Right forelimb (tissue), 1 donor: ENCODE measurements at regions not wholly inside any gene's neighbourhood (a gene's known extent, or its start where the extent isn't known, plus 50 kb on each side); places are given as distances from the start of the nearest gene placed in this dataset.
"Not testable (repeated sequence)": the region's sequence is repeated elsewhere in the genome, so short reads cannot be mapped to it uniquely, and the experiment has no call there.

Source experiments
- DNase-seq: peaks from one replicate; pipeline ENCODE4 v3.0.0-alpha.2; 2018

- peak; percentile 66 for DNase-seq
Measured at GRCh38 chr11:33970984-33971466, 79.1 kb upstream of the LMO2 start.

- DNase-seq = no peak
Measured at GRCh38 chr11:33967451-33967850, 75.6 kb upstream of the LMO2 start.

- DNase-seq = no peak
Measured at GRCh38 chr11:33965032-33965431, 73.2 kb upstream of the LMO2 start.

GRCh38 chr11:33959855-33960400, 68.1 kb upstream of the LMO2 start:
- no peak for DNase-seq

- DNase-seq = no peak
Measured at GRCh38 chr11:33957304-33957917, 65.5 kb upstream of the LMO2 start.

GRCh38 chr11:33956611-33957010, 64.7 kb upstream of the LMO2 start:
- DNase-seq = no peak

GRCh38 chr11:33953289-33953688, 61.4 kb upstream of the LMO2 start:
- no peak for DNase-seq

- no peak for DNase-seq
Measured at GRCh38 chr11:33952805-33953204, 60.9 kb upstream of the LMO2 start.

- no peak for DNase-seq
Measured at GRCh38 chr11:33949252-33949913, 57.5 kb upstream of the LMO2 start.

GRCh38 chr11:33948494-33948893, 56.6 kb upstream of the LMO2 start:
- DNase-seq = no peak

- DNase-seq = not testable (repeated sequence)
Measured at GRCh38 chr11:33947918-33948317, 56.0 kb upstream of the LMO2 start.

- no peak for DNase-seq
Measured at GRCh38 chr11:33946930-33947329, 55.1 kb upstream of the LMO2 start.

- no peak for DNase-seq
Measured at GRCh38 chr11:33945481-33946268, 53.8 kb upstream of the LMO2 start.

GRCh38 chr11:33944693-33945424, 53.0 kb upstream of the LMO2 start:
- DNase-seq = no peak

GRCh38 chr11:33944345-33944692, 52.4 kb upstream of the LMO2 start:
- no peak for DNase-seq

GRCh38 chr11:33942954-33943353, 51.1 kb upstream of the LMO2 start:
- DNase-seq = no peak

GRCh38 chr11:33941637-33942160, 49.8 kb upstream of the LMO2 start:
- no peak for DNase-seq
